ENCODE measurements at regions not wholly inside any gene's neighbourhood (a gene's known extent, or its start where the extent isn't known, plus 50 kb on each side); places are given as distances from the start of the nearest gene placed in this dataset.
A peak's percentile ranks its signal among the peaks of the same experiment; 100 is the strongest.

DNA sequence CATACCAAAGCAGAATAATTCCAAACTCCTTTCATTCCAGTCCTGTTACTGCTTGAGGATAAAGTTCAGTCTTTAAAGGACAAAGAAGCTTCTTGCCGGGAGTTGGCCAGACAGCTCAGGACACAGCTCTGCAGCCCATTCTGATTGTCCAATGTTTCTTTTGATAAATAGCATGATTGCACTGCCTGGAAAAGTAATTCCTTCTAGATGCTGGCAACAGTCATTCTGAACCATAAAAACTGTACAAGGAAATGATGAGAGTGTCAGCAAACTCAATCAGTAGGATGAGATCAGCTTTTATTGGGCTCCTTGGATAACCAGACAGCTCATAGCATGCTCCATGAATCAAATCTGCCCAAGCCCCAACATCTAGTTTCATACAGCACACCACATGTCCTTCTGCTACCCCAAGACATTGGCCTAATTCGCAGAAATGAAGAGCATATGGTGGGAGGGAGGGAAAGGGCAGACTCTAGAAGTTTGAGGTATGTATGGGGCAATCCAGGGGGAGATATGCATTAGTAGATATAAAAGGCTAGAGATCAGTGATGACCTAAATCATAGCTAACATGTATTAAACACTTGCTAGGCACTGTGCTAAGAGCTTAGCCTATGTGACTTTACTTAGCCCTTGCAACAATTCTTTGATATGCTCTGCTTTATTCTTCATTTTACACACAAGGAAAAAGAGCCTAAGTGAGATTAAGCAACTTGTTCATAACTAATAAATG is 219.9 kb upstream of the NREP start:
- Histone ChIP-seq H3K36me3 (ENCODE audit: control insufficient read depth, insufficient read depth, low read length) (no peaks in the 10 kb centered on the region), H3K4me3 (ENCODE audit: low read depth, low read length) (no peak overlapping the region), H3K27me3 (ENCODE audit: control insufficient read depth, insufficient read depth, low read length) (no peaks in the 10 kb centered on the region)
- DNase-seq (ENCODE audit: low read depth) (no peak), FAIRE-seq (no peak)
- TF ChIP-seq, protein P1, sequence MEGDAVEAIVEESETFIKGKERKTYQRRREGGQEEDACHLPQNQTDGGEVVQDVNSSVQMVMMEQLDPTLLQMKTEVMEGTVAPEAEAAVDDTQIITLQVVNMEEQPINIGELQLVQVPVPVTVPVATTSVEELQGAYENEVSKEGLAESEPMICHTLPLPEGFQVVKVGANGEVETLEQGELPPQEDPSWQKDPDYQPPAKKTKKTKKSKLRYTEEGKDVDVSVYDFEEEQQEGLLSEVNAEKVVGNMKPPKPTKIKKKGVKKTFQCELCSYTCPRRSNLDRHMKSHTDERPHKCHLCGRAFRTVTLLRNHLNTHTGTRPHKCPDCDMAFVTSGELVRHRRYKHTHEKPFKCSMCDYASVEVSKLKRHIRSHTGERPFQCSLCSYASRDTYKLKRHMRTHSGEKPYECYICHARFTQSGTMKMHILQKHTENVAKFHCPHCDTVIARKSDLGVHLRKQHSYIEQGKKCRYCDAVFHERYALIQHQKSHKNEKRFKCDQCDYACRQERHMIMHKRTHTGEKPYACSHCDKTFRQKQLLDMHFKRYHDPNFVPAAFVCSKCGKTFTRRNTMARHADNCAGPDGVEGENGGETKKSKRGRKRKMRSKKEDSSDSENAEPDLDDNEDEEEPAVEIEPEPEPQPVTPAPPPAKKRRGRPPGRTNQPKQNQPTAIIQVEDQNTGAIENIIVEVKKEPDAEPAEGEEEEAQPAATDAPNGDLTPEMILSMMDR (IDR thresholded peaks at IDR 0.05; ENCODE audit: insufficient read depth, low read length, severe bottlenecking), result no peak

DNA sequence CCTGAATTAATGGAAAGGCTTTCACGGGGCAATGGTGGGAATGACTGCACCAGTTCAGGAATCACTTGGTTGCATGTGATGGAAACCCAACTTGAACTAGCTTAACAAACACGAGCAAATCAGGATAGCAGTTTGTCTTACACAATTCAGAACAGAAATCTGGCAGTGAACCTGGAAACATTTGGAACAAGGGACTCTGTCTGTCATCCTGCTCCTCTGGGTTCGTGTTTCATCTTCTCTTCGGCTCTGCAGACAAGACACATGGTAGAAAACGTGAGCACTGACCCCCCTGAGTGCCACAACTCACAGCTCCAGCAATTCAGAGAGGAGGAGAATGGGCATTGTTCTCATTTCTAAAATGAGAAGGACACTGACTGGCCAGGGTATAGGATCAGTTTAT is 218.1 kb upstream of the NREP start:
- no peaks in the 10 kb centered on the region for H3K27me3 ChIP-seq (ENCODE audit: control insufficient read depth, insufficient read depth, low read length)

DNA sequence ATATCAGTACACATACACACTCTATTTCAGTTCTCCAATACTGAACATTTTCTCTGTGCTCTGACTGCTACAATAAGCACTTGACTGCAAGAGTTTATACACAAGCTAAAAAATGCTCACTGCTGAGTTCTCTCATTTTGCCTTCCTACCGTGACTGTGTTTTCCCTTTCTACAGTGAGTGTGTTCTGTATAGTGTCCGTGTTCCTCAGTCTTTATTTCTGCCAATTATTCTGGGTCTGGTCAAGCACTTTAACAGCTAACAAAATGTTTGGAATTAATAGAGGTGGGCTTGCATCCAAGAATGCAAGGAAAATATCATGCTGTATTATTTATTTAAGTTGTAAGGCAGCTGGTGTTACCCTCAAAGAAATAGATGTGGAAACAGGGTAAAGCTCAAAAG is 217.0 kb upstream of the NREP start:
- Histone ChIP-seq H3K27me3 (ENCODE audit: control insufficient read depth, insufficient read depth, low read length) (no peaks in the 10 kb centered on the region), H3K36me3 (ENCODE audit: control insufficient read depth, insufficient read depth, low read length) (no peaks in the 10 kb centered on the region), H3K4me3 (ENCODE audit: low read depth, low read length) (no peak overlapping the region)
- FAIRE-seq (no peak), DNase-seq (ENCODE audit: low read depth) (no peak)
- TF ChIP-seq, protein P1 (IDR thresholded peaks at IDR 0.05; ENCODE audit: insufficient read depth, low read length, severe bottlenecking), result no peak

More for the DNA sequence above, 218.1 kb upstream of the NREP start:
- TF ChIP-seq, protein P1 (IDR thresholded peaks at IDR 0.05; ENCODE audit: insufficient read depth, low read length, severe bottlenecking), result no peak
- no peak for DNase-seq (ENCODE audit: low read depth)
- no peak for FAIRE-seq
- H3K36me3 ChIP-seq (ENCODE audit: control insufficient read depth, insufficient read depth, low read length), result no peaks in the 10 kb centered on the region
- H3K4me3 ChIP-seq (ENCODE audit: low read depth, low read length), result no peak overlapping the region

DNA sequence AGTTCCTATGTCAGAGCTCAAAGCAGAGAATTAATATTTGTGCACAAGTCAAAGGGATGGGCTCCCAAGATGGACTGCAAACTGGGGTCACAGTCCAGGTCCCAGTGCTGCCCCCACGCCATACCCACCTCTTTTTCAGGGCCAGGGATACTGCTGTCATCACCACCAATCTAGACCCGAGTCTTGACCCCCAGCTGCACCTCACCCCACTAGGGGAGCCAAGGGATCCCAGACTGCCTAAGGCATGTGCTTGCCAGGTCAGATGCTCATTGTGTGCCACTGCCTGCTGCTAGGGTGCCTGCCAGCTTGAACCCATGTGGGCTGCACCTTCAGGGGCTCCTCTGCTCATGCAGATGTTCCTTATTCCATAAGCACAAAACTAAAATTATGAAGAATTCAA is 215.6 kb upstream of the NREP start:
- no peaks in the 10 kb centered on the region for H3K36me3 ChIP-seq (ENCODE audit: control insufficient read depth, insufficient read depth, low read length)
- FAIRE-seq, result no peak
- no peak overlapping the region for H3K4me3 ChIP-seq (ENCODE audit: low read depth, low read length)
- H3K27me3 ChIP-seq (ENCODE audit: control insufficient read depth, insufficient read depth, low read length), result no peaks in the 10 kb centered on the region
- TF ChIP-seq, protein P1 (IDR thresholded peaks at IDR 0.05; ENCODE audit: insufficient read depth, low read length, severe bottlenecking), result no peak
- no peak for DNase-seq (ENCODE audit: low read depth)

DNA sequence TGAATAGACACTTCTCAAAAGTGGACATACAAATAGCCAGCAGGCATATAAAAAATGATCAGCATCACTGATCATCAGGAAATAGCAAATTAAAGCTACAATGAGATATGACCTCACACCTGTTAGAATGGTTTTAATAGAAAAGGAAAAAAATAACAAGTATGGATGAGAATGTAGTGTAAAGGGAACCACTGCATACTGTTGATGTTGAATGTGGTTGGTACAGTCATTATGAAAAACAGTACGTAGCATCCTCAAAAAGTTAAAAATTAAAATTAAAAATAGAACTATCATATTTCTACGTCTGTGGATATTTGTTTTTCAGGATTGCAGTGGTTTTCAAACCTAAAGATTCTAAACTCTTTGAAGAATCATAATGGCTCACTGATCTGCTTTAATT is 215.1 kb upstream of the NREP start:
- TF ChIP-seq, protein P1 (IDR thresholded peaks at IDR 0.05; ENCODE audit: insufficient read depth, low read length, severe bottlenecking), result no peak
- Histone ChIP-seq H3K36me3 (ENCODE audit: control insufficient read depth, insufficient read depth, low read length) (no peaks in the 10 kb centered on the region), H3K27me3 (ENCODE audit: control insufficient read depth, insufficient read depth, low read length) (no peaks in the 10 kb centered on the region), H3K4me3 (ENCODE audit: low read depth, low read length) (no peak overlapping the region)
- no peak for FAIRE-seq
- DNase-seq (ENCODE audit: low read depth), result no peak

DNA sequence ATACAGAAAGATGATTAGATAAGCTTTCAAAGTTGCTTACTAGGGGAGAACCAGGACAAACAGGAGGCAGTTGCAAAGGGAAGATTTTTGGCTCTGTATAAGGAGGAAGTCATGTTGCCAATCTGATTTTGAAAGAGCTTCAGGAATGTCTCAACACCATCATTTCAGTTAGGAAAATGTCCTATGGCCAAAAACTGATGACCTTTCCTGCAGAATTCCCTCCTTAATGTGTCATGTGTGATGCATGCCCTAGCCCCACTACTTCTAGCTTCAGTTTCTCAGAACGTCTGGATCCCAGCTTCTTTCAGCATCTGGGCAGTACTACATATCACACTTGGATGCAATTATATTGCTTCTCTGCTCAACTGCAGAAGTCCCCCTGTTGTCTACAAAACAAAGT is 211.5 kb upstream of the NREP start:
- Histone ChIP-seq H3K36me3 (ENCODE audit: control insufficient read depth, insufficient read depth, low read length) (no peaks in the 10 kb centered on the region), H3K27me3 (ENCODE audit: control insufficient read depth, insufficient read depth, low read length) (no peaks in the 10 kb centered on the region), H3K4me3 (ENCODE audit: low read depth, low read length) (no peak overlapping the region)
- TF ChIP-seq, protein P1 (IDR thresholded peaks at IDR 0.05; ENCODE audit: insufficient read depth, low read length, severe bottlenecking), result no peak
- FAIRE-seq (peak; percentile 28), DNase-seq (ENCODE audit: low read depth) (no peak)
